Effector memory CD4-positive, alpha-beta T cell (primary cell): ENCODE measurements at regions not wholly inside any gene's neighbourhood (a gene's known extent, or its start where the extent isn't known, plus 50 kb on each side); places are given as distances from the start of the nearest gene placed in this dataset.

Experiments used
- DNase-seq, 3 donors: peaks; one replicate each; pipeline ENCODE4 v3.0.0-alpha.2; 2020
- H3K27ac ChIP-seq: 2 replicates; pipeline ENCODE4 v1.7.0; 2013; ENCODE audit warnings: mild to moderate bottlenecking, low read length, moderate library complexity; ENCODE audit not compliant: insufficient read depth, poor library complexity, severe bottlenecking
- H3K27me3 ChIP-seq: replicated peaks from 2 replicates; pipeline ENCODE4 v1.7.0; 2013; ENCODE audit warnings: mild to moderate bottlenecking, low read length; ENCODE audit not compliant: insufficient read depth, control insufficient read depth, poor library complexity, severe bottlenecking
- H3K36me3 ChIP-seq: 2 replicates; pipeline ENCODE4 v1.7.0; 2013; ENCODE audit warnings: mild to moderate bottlenecking, low read length, moderate library complexity; ENCODE audit not compliant: control insufficient read depth, insufficient read depth
- H3K4me1 ChIP-seq: 2 replicates; pipeline ENCODE4 v1.7.0; 2013; ENCODE audit warnings: low read length, mild to moderate bottlenecking; ENCODE audit not compliant: control insufficient read depth, insufficient read depth, poor library complexity, severe bottlenecking
- H3K4me3 ChIP-seq: 2 replicates; pipeline ENCODE4 v1.7.0; 2013; ENCODE audit warnings: low read length, low read depth, mild to moderate bottlenecking; ENCODE audit not compliant: insufficient read depth, poor library complexity, severe bottlenecking
- H3K9me3 ChIP-seq: 2 replicates; pipeline ENCODE4 v1.7.0; 2013; ENCODE audit warnings: mild to moderate bottlenecking, low read length, moderate library complexity; ENCODE audit not compliant: control insufficient read depth

GRCh38 chr2:18922276-18922675 is 332.9 kb upstream of the NT5C1B start:
- Histone ChIP-seq H3K27ac (no peak overlapping the region), H3K4me1 (no peaks in the 10 kb centered on the region), H3K36me3 (no peaks in the 10 kb centered on the region), H3K9me3 (no peaks in the 10 kb centered on the region), H3K27me3 (no peaks in the 10 kb centered on the region), H3K4me3 (no peak overlapping the region)
- DNase-seq, result no peak

GRCh38 chr2:18918280-18918679 is 328.9 kb upstream of the NT5C1B start:
- H3K4me3 ChIP-seq, result no peak overlapping the region
- H3K9me3 ChIP-seq, result no peaks in the 10 kb centered on the region
- no peaks in the 10 kb centered on the region for H3K36me3 ChIP-seq
- no peaks in the 10 kb centered on the region for H3K4me1 ChIP-seq
- no peak overlapping the region for H3K27ac ChIP-seq
- DNase-seq, result no peak
- H3K27me3 ChIP-seq, result no peaks in the 10 kb centered on the region

GRCh38 chr2:18915227-18915626 is 325.9 kb upstream of the NT5C1B start:
- no peak for DNase-seq
- no peaks in the 10 kb centered on the region for H3K27me3 ChIP-seq
- no peak overlapping the region for H3K27ac ChIP-seq
- no peaks in the 10 kb centered on the region for H3K4me1 ChIP-seq
- no peak overlapping the region for H3K4me3 ChIP-seq
- no peaks in the 10 kb centered on the region for H3K9me3 ChIP-seq
- H3K36me3 ChIP-seq, result no peaks in the 10 kb centered on the region

- H3K4me1 ChIP-seq, result no peaks in the 10 kb centered on the region
- H3K27ac ChIP-seq, result no peak overlapping the region
- DNase-seq, result no peak
- no peak overlapping the region for H3K4me3 ChIP-seq
- no peaks in the 10 kb centered on the region for H3K9me3 ChIP-seq
- H3K36me3 ChIP-seq, result no peaks in the 10 kb centered on the region
- no peaks in the 10 kb centered on the region for H3K27me3 ChIP-seq
Observed at GRCh38 chr2:18913512-18913911, 324.1 kb upstream of the NT5C1B start.

- Histone ChIP-seq H3K4me1 (no peaks in the 10 kb centered on the region), H3K36me3 (no peaks in the 10 kb centered on the region), H3K27ac (no peak overlapping the region), H3K4me3 (no peak overlapping the region), H3K9me3 (no peaks in the 10 kb centered on the region), H3K27me3 (no peaks in the 10 kb centered on the region)
- no peak for DNase-seq
Observed at GRCh38 chr2:18912225-18912888, 323.0 kb upstream of the NT5C1B start.

GRCh38 chr2:18911416-18911815 is 322.0 kb upstream of the NT5C1B start:
- DNase-seq, result no peak
- Histone ChIP-seq H3K27ac (no peak overlapping the region), H3K4me3 (no peak overlapping the region), H3K4me1 (no peaks in the 10 kb centered on the region), H3K27me3 (no peaks in the 10 kb centered on the region), H3K36me3 (no peaks in the 10 kb centered on the region), H3K9me3 (no peaks in the 10 kb centered on the region)

- no peaks in the 10 kb centered on the region for H3K36me3 ChIP-seq
- no peak overlapping the region for H3K27ac ChIP-seq
- H3K4me1 ChIP-seq, result no peaks in the 10 kb centered on the region
- H3K27me3 ChIP-seq, result no peaks in the 10 kb centered on the region
- H3K9me3 ChIP-seq, result no peaks in the 10 kb centered on the region
- no peak for DNase-seq
- no peak overlapping the region for H3K4me3 ChIP-seq
Observed at GRCh38 chr2:18910843-18911242, 321.5 kb upstream of the NT5C1B start.

- H3K36me3 ChIP-seq, result no peaks in the 10 kb centered on the region
- no peak overlapping the region for H3K4me3 ChIP-seq
- H3K27ac ChIP-seq, result no peak overlapping the region
- H3K4me1 ChIP-seq, result no peaks in the 10 kb centered on the region
- no peaks in the 10 kb centered on the region for H3K27me3 ChIP-seq
- no peak for DNase-seq
- no peaks in the 10 kb centered on the region for H3K9me3 ChIP-seq
Observed at GRCh38 chr2:18907937-18908336, 318.6 kb upstream of the NT5C1B start.

- no peaks in the 10 kb centered on the region for H3K9me3 ChIP-seq
- no peak overlapping the region for H3K27ac ChIP-seq
- DNase-seq, result no peak
- no peaks in the 10 kb centered on the region for H3K36me3 ChIP-seq
- H3K27me3 ChIP-seq, result no peaks in the 10 kb centered on the region
- H3K4me3 ChIP-seq, result no peak overlapping the region
- H3K4me1 ChIP-seq, result no peaks in the 10 kb centered on the region
Observed at GRCh38 chr2:18907508-18907907, 318.1 kb upstream of the NT5C1B start.

- H3K4me3 ChIP-seq, result no peak overlapping the region
- no peaks in the 10 kb centered on the region for H3K4me1 ChIP-seq
- H3K36me3 ChIP-seq, result no peaks in the 10 kb centered on the region
- H3K9me3 ChIP-seq, result no peaks in the 10 kb centered on the region
- DNase-seq, result no peak
- no peaks in the 10 kb centered on the region for H3K27me3 ChIP-seq
- H3K27ac ChIP-seq, result no peak overlapping the region
Observed at GRCh38 chr2:18903750-18904149, 314.4 kb upstream of the NT5C1B start.
